Parathyroid adenoma (tissue), 2 donors: ENCODE measurements at regions not wholly inside any gene's neighbourhood (a gene's known extent, or its start where the extent isn't known, plus 50 kb on each side); places are given as distances from the start of the nearest gene placed in this dataset.

Source experiments
- H2AFZ ChIP-seq: fragments of 300-600 bp; sonication (generic); one replicate; pipeline ENCODE4 v1.7.0; 2017; ENCODE audit warnings: antibody characterized with exemption, mild to moderate bottlenecking
- H3K27ac ChIP-seq: fragments of 300-600 bp; sonication (generic); one replicate; pipeline ENCODE4 v1.7.0; 2017
- H3K27me3 ChIP-seq: fragments of 300-600 bp; sonication (generic); one replicate; pipeline ENCODE4 v1.7.0; 2017; ENCODE audit warnings: low read length; ENCODE audit not compliant: control insufficient read depth, insufficient read depth
- H3K36me3 ChIP-seq: fragments of 300-600 bp; sonication (generic); one replicate; pipeline ENCODE4 v1.7.0; 2017; ENCODE audit warnings: low read length; ENCODE audit not compliant: control insufficient read depth, insufficient read depth
- H3K4me1 ChIP-seq: fragments of 300-600 bp; sonication (generic); one replicate; pipeline ENCODE4 v1.7.0; 2017; ENCODE audit warnings: control low read depth
- H3K4me2 ChIP-seq: fragments of 300-600 bp; sonication (generic); one replicate; pipeline ENCODE4 v1.7.0; 2017; ENCODE audit warnings: low read length
- H3K4me3 ChIP-seq: fragments of 300-600 bp; sonication (generic); one replicate; pipeline ENCODE4 v1.7.0; 2017; ENCODE audit warnings: low read depth, low read length
- H3K79me2 ChIP-seq: fragments of 300-600 bp; sonication (generic); one replicate; pipeline ENCODE4 v1.7.0; 2017; ENCODE audit warnings: control low read depth
- H3K9ac ChIP-seq: fragments of 300-600 bp; sonication (generic); one replicate; pipeline ENCODE4 v1.7.0; 2017; ENCODE audit warnings: mild to moderate bottlenecking
- H3K9me3 ChIP-seq: fragments of 300-600 bp; sonication (generic); one replicate; pipeline ENCODE4 v1.7.0; 2017; ENCODE audit warnings: low read length; ENCODE audit not compliant: control insufficient read depth
- TF ChIP-seq, protein P1 (sequence below): fragments of 300-600 bp; sonication (generic); IDR thresholded peaks from one replicate; pipeline ENCODE4 v1.7.0; 2017; ENCODE audit warnings: antibody characterized with exemption, mild to moderate bottlenecking
- donor health status: primary hyperparathyroidism.

DNA sequence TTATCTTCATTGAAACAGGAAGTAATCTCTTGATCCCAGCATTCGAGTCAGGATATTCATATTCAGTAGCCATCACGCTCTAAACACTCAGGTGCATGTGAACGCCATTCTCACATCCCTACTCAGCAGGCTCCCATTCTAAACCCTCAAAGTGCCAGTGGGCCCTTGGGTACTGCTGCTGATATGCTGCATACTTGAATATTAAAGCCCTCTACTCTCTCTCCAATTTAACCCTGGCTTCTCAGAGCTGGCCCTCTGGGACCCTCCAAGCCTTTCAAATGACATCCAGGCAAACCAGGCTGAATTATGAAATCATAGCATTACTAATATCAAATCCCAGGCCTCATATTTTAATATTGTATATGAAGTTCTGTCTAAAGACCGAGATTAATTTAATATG is 468.2 kb downstream of the NUF2 start:
- H3K79me2 ChIP-seq = no peaks in the 10 kb centered on the region
- no peak overlapping the region for H3K4me2 ChIP-seq
- no peak overlapping the region for H3K4me3 ChIP-seq
- no peak overlapping the region for H3K9ac ChIP-seq
- H3K27me3 ChIP-seq = no peaks in the 10 kb centered on the region
- H3K36me3 ChIP-seq = no peaks in the 10 kb centered on the region
- H2AFZ ChIP-seq = no peak overlapping the region
- H3K27ac ChIP-seq = no peak overlapping the region
- no peaks in the 10 kb centered on the region for H3K9me3 ChIP-seq
- TF ChIP-seq, protein P1, sequence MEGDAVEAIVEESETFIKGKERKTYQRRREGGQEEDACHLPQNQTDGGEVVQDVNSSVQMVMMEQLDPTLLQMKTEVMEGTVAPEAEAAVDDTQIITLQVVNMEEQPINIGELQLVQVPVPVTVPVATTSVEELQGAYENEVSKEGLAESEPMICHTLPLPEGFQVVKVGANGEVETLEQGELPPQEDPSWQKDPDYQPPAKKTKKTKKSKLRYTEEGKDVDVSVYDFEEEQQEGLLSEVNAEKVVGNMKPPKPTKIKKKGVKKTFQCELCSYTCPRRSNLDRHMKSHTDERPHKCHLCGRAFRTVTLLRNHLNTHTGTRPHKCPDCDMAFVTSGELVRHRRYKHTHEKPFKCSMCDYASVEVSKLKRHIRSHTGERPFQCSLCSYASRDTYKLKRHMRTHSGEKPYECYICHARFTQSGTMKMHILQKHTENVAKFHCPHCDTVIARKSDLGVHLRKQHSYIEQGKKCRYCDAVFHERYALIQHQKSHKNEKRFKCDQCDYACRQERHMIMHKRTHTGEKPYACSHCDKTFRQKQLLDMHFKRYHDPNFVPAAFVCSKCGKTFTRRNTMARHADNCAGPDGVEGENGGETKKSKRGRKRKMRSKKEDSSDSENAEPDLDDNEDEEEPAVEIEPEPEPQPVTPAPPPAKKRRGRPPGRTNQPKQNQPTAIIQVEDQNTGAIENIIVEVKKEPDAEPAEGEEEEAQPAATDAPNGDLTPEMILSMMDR = no peak
- no peaks in the 10 kb centered on the region for H3K4me1 ChIP-seq

DNA sequence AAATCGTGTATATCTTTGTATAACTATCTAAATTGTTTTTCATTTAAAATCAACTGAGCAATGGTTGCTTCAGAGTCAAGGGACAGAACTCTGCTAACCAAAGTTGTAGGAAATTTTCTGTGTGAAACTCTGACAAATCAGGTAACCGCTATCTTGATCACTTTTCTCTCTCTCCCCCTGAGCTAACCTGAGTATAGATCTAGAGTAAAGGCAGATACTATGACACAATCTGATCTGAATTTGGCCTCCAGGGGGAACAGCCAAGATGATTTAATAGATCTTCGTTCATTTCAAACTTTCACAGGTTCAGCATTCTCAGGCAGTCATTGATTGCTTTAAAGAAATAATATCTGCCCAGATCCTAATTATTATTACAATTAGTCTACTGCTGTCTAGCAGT is 472.8 kb downstream of the NUF2 start:
- Histone ChIP-seq H3K9ac (no peak overlapping the region), H3K4me2 (no peak overlapping the region), H3K9me3 (no peaks in the 10 kb centered on the region), H3K27me3 (no peaks in the 10 kb centered on the region), H3K4me3 (no peak overlapping the region), H3K4me1 (no peaks in the 10 kb centered on the region), H3K36me3 (no peaks in the 10 kb centered on the region), H2AFZ (no peak overlapping the region), H3K27ac (no peak overlapping the region), H3K79me2 (no peaks in the 10 kb centered on the region)
- TF ChIP-seq, protein P1 = no peak

DNA sequence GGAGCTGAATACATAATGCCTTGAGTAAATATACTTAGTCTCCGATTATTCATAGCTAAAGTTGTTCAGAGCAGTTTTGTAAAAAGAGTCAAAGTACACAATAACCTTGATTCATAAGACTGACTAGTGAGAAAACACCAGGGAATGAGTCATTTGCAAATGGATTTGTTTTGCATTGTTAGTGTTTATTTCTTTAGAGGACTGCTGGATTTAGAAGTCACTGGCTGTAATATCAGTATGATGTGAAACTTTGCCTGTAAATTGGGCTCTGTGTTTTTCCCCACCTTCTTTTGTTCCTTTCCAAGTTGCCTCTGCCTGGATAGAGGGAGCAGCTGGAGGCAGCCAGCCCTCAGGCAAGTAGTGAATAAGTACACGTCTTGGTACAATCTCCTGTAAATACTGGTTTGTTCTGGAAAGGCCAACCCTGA is 474.7 kb downstream of the NUF2 start:
- H3K79me2 ChIP-seq = no peaks in the 10 kb centered on the region
- H3K4me1 ChIP-seq = no peaks in the 10 kb centered on the region
- H3K4me3 ChIP-seq = no peak overlapping the region
- no peaks in the 10 kb centered on the region for H3K27me3 ChIP-seq
- no peak overlapping the region for H3K27ac ChIP-seq
- H3K9ac ChIP-seq = no peak overlapping the region
- H3K36me3 ChIP-seq = no peaks in the 10 kb centered on the region
- H3K9me3 ChIP-seq = no peaks in the 10 kb centered on the region
- H2AFZ ChIP-seq = no peak overlapping the region
- H3K4me2 ChIP-seq = no peak overlapping the region
- TF ChIP-seq, protein P1 = no peak

DNA sequence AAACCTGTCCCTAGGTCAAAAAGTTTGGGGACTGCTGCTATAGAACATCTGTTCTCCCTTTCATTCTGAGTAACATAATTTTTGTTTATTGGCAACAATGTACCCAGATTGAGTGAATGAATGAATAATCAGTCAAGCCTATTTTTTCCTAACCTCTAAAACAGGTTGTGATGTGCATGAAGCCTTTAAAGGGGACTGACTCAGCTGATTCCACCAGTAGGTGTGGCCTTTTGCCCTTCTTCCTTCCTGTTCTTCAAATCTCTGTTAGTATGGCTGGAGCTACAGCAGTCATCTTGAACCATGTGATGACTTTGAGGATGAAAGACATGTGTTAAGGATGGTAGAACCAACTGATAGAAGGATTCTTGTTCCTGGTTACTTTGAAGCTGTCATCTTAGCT is 476.1 kb downstream of the NUF2 start:
- H3K4me2 ChIP-seq = no peak overlapping the region
- H3K36me3 ChIP-seq = no peaks in the 10 kb centered on the region
- H3K4me1 ChIP-seq = no peaks in the 10 kb centered on the region
- no peak overlapping the region for H3K4me3 ChIP-seq
- H2AFZ ChIP-seq = no peak overlapping the region
- H3K9me3 ChIP-seq = no peaks in the 10 kb centered on the region
- no peaks in the 10 kb centered on the region for H3K27me3 ChIP-seq
- no peak overlapping the region for H3K9ac ChIP-seq
- no peak overlapping the region for H3K27ac ChIP-seq
- TF ChIP-seq, protein P1 = no peak
- H3K79me2 ChIP-seq = no peaks in the 10 kb centered on the region

DNA sequence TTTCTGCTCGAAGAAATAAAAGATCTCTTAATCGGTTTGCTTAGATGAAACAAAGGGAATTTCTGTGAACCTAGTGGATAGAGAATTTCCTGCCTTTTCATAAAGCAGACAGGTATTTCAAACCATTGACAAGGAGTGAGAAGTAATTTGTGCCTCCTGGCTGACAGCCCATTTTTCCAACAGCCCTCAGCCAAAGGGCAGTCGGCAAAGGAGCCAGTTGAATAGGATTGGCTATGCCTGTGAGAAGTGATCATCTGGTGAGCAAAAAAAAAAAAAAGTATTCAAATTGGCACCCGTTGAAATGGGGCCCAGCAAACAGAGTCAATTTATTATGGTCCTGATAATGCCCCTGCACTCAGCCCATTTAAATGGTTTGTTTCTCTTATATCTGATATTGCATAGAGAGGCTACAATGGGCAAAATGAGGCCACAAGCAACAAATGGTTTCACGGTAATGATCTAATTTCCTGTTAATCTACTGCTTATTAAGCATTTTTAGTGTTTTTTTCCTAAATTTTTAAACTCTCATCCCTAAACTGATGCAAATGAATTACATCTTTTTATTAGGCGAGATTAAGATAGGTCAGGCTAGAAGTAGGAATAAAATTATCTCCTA is 477.5 kb downstream of the NUF2 start:
- H3K9me3 ChIP-seq = no peaks in the 10 kb centered on the region
- H3K9ac ChIP-seq = no peak overlapping the region
- H3K27ac ChIP-seq = no peak overlapping the region
- no peak overlapping the region for H3K4me2 ChIP-seq
- no peaks in the 10 kb centered on the region for H3K79me2 ChIP-seq
- TF ChIP-seq, protein P1 = no peak
- no peak overlapping the region for H3K4me3 ChIP-seq
- no peak overlapping the region for H2AFZ ChIP-seq
- no peaks in the 10 kb centered on the region for H3K4me1 ChIP-seq
- H3K27me3 ChIP-seq = no peaks in the 10 kb centered on the region
- no peaks in the 10 kb centered on the region for H3K36me3 ChIP-seq
